GM23338 (cell line): ENCODE measurements at regions not wholly inside any gene's neighbourhood (a gene's known extent, or its start where the extent isn't known, plus 50 kb on each side); places are given as distances from the start of the nearest gene placed in this dataset.

Experiments used
- ATAC-seq: fragments of 200-7000 bp; cut with Tn5 transposase; 3 replicates; pipeline ENCODE4 v1.9.1; 2020
- DNase-seq: peaks from one replicate; pipeline ENCODE4 v3.0.0-alpha.2; 2015; ENCODE audit warnings: low spot score
- H2AFZ ChIP-seq: fragments of 200-600 bp; sonication (generic); 2 replicates; pipeline ENCODE4 v1.8.0; 2016; ENCODE audit warnings: antibody characterized with exemption, mild to moderate bottlenecking, moderate library complexity
- H3F3A ChIP-seq: fragments of 200-600 bp; sonication (generic); replicated peaks from 2 replicates; pipeline ENCODE4 v1.8.0; 2017; ENCODE audit warnings: antibody characterized with exemption, mixed run types, low read depth
- H3K27ac ChIP-seq: fragments of 200-600 bp; sonication (generic); 2 replicates; pipeline ENCODE4 v1.6.1; 2016; ENCODE audit warnings: low read depth
- H3K27me3 ChIP-seq: fragments of 200-600 bp; sonication (generic); 2 replicates; pipeline ENCODE4 v1.8.0; 2016; ENCODE audit warnings: mild to moderate bottlenecking, mixed run types, moderate library complexity; ENCODE audit not compliant: insufficient read depth
- H3K36me3 ChIP-seq: fragments of 200-600 bp; sonication (generic); 2 replicates; pipeline ENCODE4 v1.8.0; 2016; ENCODE audit warnings: mild to moderate bottlenecking; ENCODE audit not compliant: insufficient read depth
- H3K4me1 ChIP-seq: fragments of 200-600 bp; sonication (generic); 2 replicates; pipeline ENCODE4 v1.8.0; 2016; ENCODE audit warnings: mild to moderate bottlenecking, moderate library complexity; ENCODE audit not compliant: insufficient read depth
- H3K4me2 ChIP-seq: fragments of 200-600 bp; sonication (generic); 2 replicates; pipeline ENCODE4 v1.7.1; 2017; ENCODE audit warnings: mixed run types
- H3K4me3 ChIP-seq: fragments of 200-600 bp; sonication (generic); 2 replicates; pipeline ENCODE4 v1.6.1; 2016; ENCODE audit warnings: mixed run types
- H3K79me2 ChIP-seq: fragments of 200-600 bp; sonication (generic); replicated peaks from 2 replicates; pipeline ENCODE4 v1.8.0; 2017; ENCODE audit warnings: mild to moderate bottlenecking; ENCODE audit not compliant: insufficient read depth
- H3K9me2 ChIP-seq: fragments of 200-600 bp; sonication (generic); 2 replicates; pipeline ENCODE4 v1.8.0; 2017; ENCODE audit not compliant: insufficient read depth
- H4K20me1 ChIP-seq: fragments of 200-600 bp; sonication (generic); replicated peaks from 2 replicates; pipeline ENCODE4 v1.8.0; 2017; ENCODE audit warnings: mild to moderate bottlenecking; ENCODE audit not compliant: insufficient read depth
- H3K27ac Mint-ChIP-seq: 2 replicates; pipeline ENCODE4 v1.8.0; 2020; ENCODE audit warnings: inconsistent platforms, mild to moderate bottlenecking, moderate library complexity, mixed read lengths
- H3K27me3 Mint-ChIP-seq: 3 replicates; pipeline ENCODE4 v1.8.0; 2022; ENCODE audit warnings: low read depth, mild to moderate bottlenecking, moderate library complexity, mixed read lengths, inconsistent platforms; ENCODE audit not compliant: insufficient read depth, poor library complexity
- H3K36me3 Mint-ChIP-seq: 3 replicates; pipeline ENCODE4 v1.8.0; 2021; ENCODE audit warnings: low read depth, mild to moderate bottlenecking, inconsistent platforms, moderate library complexity, mixed read lengths
- H3K4me1 Mint-ChIP-seq: 3 replicates; pipeline ENCODE4 v1.8.0; 2020; ENCODE audit warnings: mild to moderate bottlenecking, inconsistent platforms, mixed read lengths
- H3K4me3 Mint-ChIP-seq: 3 replicates; pipeline ENCODE4 v1.8.0; 2021; ENCODE audit warnings: moderate library complexity, mild to moderate bottlenecking, inconsistent platforms, mixed read lengths
- H3K9me3 Mint-ChIP-seq: 3 replicates; pipeline ENCODE4 v1.8.0; 2020; ENCODE audit warnings: moderate library complexity, mild to moderate bottlenecking, inconsistent platforms, mixed read lengths
- EZH2phosphoT487 ChIP-seq: fragments of 200-600 bp; sonication (generic); IDR thresholded peaks from one replicate; pipeline ENCODE4 v1.8.1; 2018; ENCODE audit warnings: antibody characterized with exemption; ENCODE audit not compliant: unreplicated experiment
- JUNB ChIP-seq: IDR thresholded peaks from one replicate; pipeline ENCODE4 v1.6.1; 2016; ENCODE audit warnings: antibody characterized with exemption; ENCODE audit not compliant: unreplicated experiment
- NANOG ChIP-seq: IDR thresholded peaks from 2 replicates; pipeline ENCODE4 v1.6.1; 2016; ENCODE audit warnings: antibody characterized with exemption, borderline replicate concordance
- POLR2AphosphoS5 ChIP-seq: IDR thresholded peaks from 2 replicates; pipeline ENCODE4 v1.6.1; 2016; ENCODE audit warnings: antibody characterized with exemption, low read depth
- REST ChIP-seq: IDR thresholded peaks from one replicate; pipeline ENCODE4 v1.6.1; 2018; ENCODE audit warnings: antibody characterized with exemption; ENCODE audit not compliant: unreplicated experiment
- STAT1 ChIP-seq: IDR thresholded peaks from one replicate; pipeline ENCODE4 v1.6.1; 2016; ENCODE audit warnings: antibody characterized with exemption; ENCODE audit not compliant: unreplicated experiment
- ZNF331 ChIP-seq: fragments of 250-450 bp; sonication (Bioruptor Pico); IDR thresholded peaks from 2 replicates; pipeline ENCODE4 v1.5.0; 2020; ENCODE audit warnings: low read depth, mild to moderate bottlenecking, moderate library complexity
- TF ChIP-seq, protein P1 (sequence below): IDR thresholded peaks from 2 replicates; pipeline ENCODE4 v1.6.1; 2016; ENCODE audit warnings: antibody characterized with exemption
- TF ChIP-seq, protein P2 (sequence below): fragments of 250-450 bp; sonication (Bioruptor Pico); IDR thresholded peaks from 2 replicates; pipeline ENCODE4 v1.5.0; 2020; ENCODE audit warnings: mild to moderate bottlenecking, moderate library complexity
- TF ChIP-seq, protein P3 (sequence below), 2 experiments: fragments of 200-600 bp in 1 of 2; sonication (generic) in 1 of 2; conservative IDR thresholded peaks; 2 replicates each; pipeline versions ENCODE4 v1.5.1 to v1.6.1; 2016 to 2017; ENCODE audit warnings: antibody characterized with exemption in 2 of 2, low read depth in 2 of 2, mild to moderate bottlenecking in 2 of 2, moderate library complexity in 1 of 2

DNA sequence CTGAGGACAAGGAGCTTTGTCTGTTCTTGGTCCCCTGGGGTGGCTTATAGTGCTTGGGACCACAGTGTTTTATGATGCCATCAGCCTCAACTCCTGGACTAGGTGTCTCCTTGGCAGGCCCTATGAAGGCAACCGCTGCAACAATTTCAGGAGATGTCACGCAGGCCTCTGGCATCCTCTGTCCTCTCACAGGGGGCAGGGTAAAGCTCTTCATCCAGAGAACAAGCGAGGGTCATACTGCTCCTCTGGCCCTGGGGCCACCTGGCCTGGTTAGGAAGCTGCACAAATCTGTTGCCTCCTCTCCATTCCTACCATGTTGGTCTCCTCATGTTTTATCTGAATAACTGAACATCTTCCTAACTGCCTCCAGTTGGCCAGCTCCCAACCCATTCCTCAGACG, 148.9 kb upstream of the SPEF2 start:
- no peaks in the 10 kb centered on the region for H3K36me3 Mint-ChIP-seq
- H3K9me3 Mint-ChIP-seq: no peaks in the 10 kb centered on the region
- H3K27me3 Mint-ChIP-seq: peaks cover 3% of the 10 kb centered on the region
- no peak overlapping the region for H3K27ac Mint-ChIP-seq
- TF ChIP-seq ZNF331 (no peak), POLR2AphosphoS5 (no peak), REST (no peak), NANOG (no peak), EZH2phosphoT487 (no peak), JUNB (no peak), STAT1 (no peak)
- TF ChIP-seq, protein P1, sequence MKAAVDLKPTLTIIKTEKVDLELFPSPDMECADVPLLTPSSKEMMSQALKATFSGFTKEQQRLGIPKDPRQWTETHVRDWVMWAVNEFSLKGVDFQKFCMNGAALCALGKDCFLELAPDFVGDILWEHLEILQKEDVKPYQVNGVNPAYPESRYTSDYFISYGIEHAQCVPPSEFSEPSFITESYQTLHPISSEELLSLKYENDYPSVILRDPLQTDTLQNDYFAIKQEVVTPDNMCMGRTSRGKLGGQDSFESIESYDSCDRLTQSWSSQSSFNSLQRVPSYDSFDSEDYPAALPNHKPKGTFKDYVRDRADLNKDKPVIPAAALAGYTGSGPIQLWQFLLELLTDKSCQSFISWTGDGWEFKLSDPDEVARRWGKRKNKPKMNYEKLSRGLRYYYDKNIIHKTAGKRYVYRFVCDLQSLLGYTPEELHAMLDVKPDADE: no peak
- TF ChIP-seq, protein P2, sequence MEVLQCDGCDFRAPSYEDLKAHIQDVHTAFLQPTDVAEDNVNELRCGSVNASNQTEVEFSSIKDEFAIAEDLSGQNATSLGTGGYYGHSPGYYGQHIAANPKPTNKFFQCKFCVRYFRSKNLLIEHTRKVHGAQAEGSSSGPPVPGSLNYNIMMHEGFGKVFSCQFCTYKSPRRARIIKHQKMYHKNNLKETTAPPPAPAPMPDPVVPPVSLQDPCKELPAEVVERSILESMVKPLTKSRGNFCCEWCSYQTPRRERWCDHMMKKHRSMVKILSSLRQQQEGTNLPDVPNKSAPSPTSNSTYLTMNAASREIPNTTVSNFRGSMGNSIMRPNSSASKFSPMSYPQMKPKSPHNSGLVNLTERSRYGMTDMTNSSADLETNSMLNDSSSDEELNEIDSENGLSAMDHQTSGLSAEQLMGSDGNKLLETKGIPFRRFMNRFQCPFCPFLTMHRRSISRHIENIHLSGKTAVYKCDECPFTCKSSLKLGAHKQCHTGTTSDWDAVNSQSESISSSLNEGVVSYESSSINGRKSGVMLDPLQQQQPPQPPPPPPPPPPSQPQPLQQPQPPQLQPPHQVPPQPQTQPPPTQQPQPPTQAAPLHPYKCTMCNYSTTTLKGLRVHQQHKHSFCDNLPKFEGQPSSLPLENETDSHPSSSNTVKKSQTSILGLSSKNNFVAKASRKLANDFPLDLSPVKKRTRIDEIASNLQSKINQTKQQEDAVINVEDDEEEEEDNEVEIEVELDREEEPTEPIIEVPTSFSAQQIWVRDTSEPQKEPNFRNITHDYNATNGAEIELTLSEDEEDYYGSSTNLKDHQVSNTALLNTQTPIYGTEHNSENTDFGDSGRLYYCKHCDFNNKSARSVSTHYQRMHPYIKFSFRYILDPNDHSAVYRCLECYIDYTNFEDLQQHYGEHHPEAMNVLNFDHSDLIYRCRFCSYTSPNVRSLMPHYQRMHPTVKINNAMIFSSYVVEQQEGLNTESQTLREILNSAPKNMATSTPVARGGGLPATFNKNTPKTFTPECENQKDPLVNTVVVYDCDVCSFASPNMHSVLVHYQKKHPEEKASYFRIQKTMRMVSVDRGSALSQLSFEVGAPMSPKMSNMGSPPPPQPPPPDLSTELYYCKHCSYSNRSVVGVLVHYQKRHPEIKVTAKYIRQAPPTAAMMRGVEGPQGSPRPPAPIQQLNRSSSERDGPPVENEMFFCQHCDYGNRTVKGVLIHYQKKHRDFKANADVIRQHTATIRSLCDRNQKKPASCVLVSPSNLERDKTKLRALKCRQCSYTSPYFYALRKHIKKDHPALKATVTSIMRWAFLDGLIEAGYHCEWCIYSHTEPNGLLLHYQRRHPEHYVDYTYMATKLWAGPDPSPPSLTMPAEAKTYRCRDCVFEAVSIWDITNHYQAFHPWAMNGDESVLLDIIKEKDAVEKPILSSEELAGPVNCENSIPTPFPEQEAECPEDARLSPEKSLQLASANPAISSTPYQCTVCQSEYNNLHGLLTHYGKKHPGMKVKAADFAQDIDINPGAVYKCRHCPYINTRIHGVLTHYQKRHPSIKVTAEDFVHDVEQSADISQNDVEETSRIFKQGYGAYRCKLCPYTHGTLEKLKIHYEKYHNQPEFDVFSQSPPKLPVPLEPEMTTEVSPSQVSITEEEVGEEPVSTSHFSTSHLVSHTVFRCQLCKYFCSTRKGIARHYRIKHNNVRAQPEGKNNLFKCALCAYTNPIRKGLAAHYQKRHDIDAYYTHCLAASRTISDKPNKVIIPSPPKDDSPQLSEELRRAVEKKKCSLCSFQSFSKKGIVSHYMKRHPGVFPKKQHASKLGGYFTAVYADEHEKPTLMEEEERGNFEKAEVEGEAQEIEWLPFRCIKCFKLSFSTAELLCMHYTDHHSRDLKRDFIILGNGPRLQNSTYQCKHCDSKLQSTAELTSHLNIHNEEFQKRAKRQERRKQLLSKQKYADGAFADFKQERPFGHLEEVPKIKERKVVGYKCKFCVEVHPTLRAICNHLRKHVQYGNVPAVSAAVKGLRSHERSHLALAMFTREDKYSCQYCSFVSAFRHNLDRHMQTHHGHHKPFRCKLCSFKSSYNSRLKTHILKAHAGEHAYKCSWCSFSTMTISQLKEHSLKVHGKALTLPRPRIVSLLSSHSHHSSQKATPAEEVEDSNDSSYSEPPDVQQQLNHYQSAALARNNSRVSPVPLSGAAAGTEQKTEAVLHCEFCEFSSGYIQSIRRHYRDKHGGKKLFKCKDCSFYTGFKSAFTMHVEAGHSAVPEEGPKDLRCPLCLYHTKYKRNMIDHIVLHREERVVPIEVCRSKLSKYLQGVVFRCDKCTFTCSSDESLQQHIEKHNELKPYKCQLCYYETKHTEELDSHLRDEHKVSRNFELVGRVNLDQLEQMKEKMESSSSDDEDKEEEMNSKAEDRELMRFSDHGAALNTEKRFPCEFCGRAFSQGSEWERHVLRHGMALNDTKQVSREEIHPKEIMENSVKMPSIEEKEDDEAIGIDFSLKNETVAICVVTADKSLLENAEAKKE (CRISPR knock-in tag): no peak
- TF ChIP-seq, protein P3, sequence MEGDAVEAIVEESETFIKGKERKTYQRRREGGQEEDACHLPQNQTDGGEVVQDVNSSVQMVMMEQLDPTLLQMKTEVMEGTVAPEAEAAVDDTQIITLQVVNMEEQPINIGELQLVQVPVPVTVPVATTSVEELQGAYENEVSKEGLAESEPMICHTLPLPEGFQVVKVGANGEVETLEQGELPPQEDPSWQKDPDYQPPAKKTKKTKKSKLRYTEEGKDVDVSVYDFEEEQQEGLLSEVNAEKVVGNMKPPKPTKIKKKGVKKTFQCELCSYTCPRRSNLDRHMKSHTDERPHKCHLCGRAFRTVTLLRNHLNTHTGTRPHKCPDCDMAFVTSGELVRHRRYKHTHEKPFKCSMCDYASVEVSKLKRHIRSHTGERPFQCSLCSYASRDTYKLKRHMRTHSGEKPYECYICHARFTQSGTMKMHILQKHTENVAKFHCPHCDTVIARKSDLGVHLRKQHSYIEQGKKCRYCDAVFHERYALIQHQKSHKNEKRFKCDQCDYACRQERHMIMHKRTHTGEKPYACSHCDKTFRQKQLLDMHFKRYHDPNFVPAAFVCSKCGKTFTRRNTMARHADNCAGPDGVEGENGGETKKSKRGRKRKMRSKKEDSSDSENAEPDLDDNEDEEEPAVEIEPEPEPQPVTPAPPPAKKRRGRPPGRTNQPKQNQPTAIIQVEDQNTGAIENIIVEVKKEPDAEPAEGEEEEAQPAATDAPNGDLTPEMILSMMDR (conservative IDR thresholded peaks at IDR 0.05; ENCODE audit: low read depth in 2 of 2): no peak
- Histone ChIP-seq H3K4me2 (no peak overlapping the region), H3K4me1 (no peaks in the 10 kb centered on the region), H3F3A (no peaks in the 10 kb centered on the region), H3K27me3 (no peaks in the 10 kb centered on the region), H3K79me2 (no peaks in the 10 kb centered on the region), H3K36me3 (no peaks in the 10 kb centered on the region), H4K20me1 (0 out of 2 replicates have a peak, but pooled peaks cover 4% of the 10 kb centered on the region), H2AFZ (no peak overlapping the region), H3K9me2 (0 out of 2 replicates have a peak, but pooled peaks cover 6% of the 10 kb centered on the region), H3K4me3 (no peak overlapping the region), H3K27ac (no peak overlapping the region)
- no peak for DNase-seq
- H3K4me1 Mint-ChIP-seq: no peaks in the 10 kb centered on the region
- no peak for ATAC-seq
- no peak overlapping the region for H3K4me3 Mint-ChIP-seq
